ENCODE measurements at regions not wholly inside any gene's neighbourhood (a gene's known extent, or its start where the extent isn't known, plus 50 kb on each side); places are given as distances from the start of the nearest gene placed in this dataset.

DNA sequence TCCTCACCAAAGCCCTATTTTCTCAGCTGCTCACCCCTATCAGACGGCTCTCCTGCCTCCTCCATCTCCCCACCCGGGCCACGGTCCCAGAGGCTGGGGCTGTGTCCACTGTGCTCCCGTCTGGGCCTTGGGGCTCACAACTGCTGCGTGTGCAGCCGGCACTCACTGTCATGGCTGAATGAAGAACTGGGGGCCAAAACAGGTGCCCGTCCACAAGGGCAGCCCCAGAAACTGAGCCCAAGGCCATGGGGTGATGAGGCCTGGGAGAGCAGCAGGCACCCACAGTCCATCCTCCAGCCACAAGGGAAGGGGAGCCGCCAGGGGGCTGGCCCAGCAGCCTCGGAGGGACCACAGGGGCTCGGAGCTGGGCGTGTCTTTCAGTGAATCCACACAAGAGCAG is 159.5 kb downstream of the DLL1 start:
- DNase-seq (ENCODE audit: low read depth): no peak
- no peak for TF ChIP-seq CTCF (IDR thresholded peaks at IDR 0.05; ENCODE audit: insufficient read depth, low read length)
- H3K4me3 ChIP-seq (ENCODE audit: low read depth, low read length): no peak overlapping the region

DNA sequence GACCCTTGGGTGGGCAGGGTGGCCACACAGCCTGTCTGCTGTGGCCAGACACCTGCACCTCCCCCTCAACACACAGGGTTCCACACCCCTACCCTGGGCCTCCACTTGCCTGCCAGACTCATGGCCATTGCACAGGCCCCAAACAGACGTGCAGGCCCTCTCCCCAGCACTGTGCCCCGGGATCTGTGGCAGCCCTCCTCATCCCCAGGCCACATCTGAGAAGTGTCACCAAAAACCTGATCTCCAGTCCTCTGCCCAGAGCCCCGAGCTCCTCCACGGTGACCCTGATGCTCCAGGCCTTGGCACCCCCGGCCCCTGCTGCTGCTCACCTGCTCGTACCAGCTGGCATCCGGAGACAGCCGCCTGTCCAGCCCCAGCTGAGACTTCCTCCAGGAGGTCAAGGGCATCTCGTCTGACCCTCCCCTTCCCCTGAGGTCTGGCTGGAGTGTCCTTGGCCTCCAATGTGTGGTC is 160.1 kb downstream of the DLL1 start:
- DNase-seq (ENCODE audit: low read depth): no peak
- TF ChIP-seq CTCF (IDR thresholded peaks at IDR 0.05; ENCODE audit: insufficient read depth, low read length): no peak
- H3K4me3 ChIP-seq (ENCODE audit: low read depth, low read length): no peak overlapping the region

DNA sequence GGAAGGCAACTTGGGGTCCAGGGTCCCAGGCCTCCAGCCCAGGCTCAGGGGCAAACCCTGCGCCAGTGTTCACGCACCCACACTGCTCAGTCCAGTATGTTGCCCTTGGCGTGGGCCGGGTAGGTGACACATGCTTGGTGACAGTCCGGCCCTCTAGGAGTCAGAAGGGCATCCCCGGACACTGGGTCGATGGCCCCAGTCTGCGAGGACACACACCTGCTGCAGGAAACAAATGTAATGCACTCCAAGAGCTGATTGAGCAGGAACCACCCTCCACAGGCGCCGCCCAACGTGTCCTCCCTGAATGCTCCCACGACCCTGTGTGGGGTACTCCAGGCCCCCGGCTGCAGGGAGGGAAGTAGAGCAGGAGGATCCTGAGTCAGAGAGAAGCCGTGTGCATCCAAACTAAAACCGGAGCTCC is 160.7 kb downstream of the DLL1 start:
- H3K4me3 ChIP-seq (ENCODE audit: low read depth, low read length): no peak overlapping the region
- no peak for TF ChIP-seq CTCF (IDR thresholded peaks at IDR 0.05; ENCODE audit: insufficient read depth, low read length)
- DNase-seq (ENCODE audit: low read depth): no peak

GRCh38 chr6:170129691-170130171 is 161.1 kb downstream of the DLL1 start:
- no peak for DNase-seq (ENCODE audit: low read depth)
- no peak for TF ChIP-seq CTCF (IDR thresholded peaks at IDR 0.05; ENCODE audit: insufficient read depth, low read length)
- H3K4me3 ChIP-seq (ENCODE audit: low read depth, low read length): no peak overlapping the region

GRCh38 chr6:170128811-170129681 is 161.8 kb downstream of the DLL1 start:
- DNase-seq (ENCODE audit: low read depth): no peak
- no peak overlapping the region for H3K4me3 ChIP-seq (ENCODE audit: low read depth, low read length)
- TF ChIP-seq CTCF (IDR thresholded peaks at IDR 0.05; ENCODE audit: insufficient read depth, low read length): no peak

- TF ChIP-seq CTCF (IDR thresholded peaks at IDR 0.05; ENCODE audit: insufficient read depth, low read length): no peak
- H3K4me3 ChIP-seq (ENCODE audit: low read depth, low read length): no peak overlapping the region
- DNase-seq (ENCODE audit: low read depth): no peak
These were observed 162.5 kb downstream of the DLL1 start for GRCh38 chr6:170128346-170128745.
